Endothelial cell of umbilical vein (primary cell): ENCODE measurements at regions not wholly inside any gene's neighbourhood (a gene's known extent, or its start where the extent isn't known, plus 50 kb on each side); places are given as distances from the start of the nearest gene placed in this dataset.

Source experiments
- BruUV-seq: library from RNA; stranded (reverse); fragments of 400-500 nt; replicated peaks from 2 replicates; lab custom pipeline; 2021; lab: Mats Ljungman, UMichigan
- CTCF ChIA-PET: fragments of 300-600, 350-600 bp; sonication (Branson Sonifier 250); formaldehyde crosslinking; loops from one replicate; lab custom pipeline; 2021; ENCODE audit warnings: antibody characterized with exemption, inconsistent platforms; lab: Charles Lee
- POLR2A ChIA-PET: fragments of 300-600, 350-600 bp; sonication (Branson Sonifier 250); formaldehyde crosslinking; loops from one replicate; lab custom pipeline; 2021; ENCODE audit warnings: antibody characterized with exemption, inconsistent platforms; lab: Charles Lee
- DNase-seq: peaks from one replicate; pipeline ENCODE4 v3.0.0-alpha.2; 2011; ENCODE audit warnings: low read depth, low spot score
- FAIRE-seq: peaks from 2 replicates; lab custom pipeline; 2011; peaks lifted over from hg19 to GRCh38; lab: Jason Lieb, UNC
- H2AFZ ChIP-seq: 2 replicates; pipeline ENCODE4 v1.6.0; 2012; ENCODE audit warnings: low read depth, low read length, control low read depth, inconsistent platforms
- H3K27ac ChIP-seq: 2 replicates; pipeline ENCODE4 v1.5.1; 2011; ENCODE audit warnings: low read depth, mild to moderate bottlenecking, control low read depth, low read length, moderate library complexity; ENCODE audit not compliant: insufficient read depth
- H3K27me3 ChIP-seq, 2 experiments: 2 replicates each; pipeline versions ENCODE4 v1.6.0 to v1.6.1; 2011; ENCODE audit warnings: low read length in 2 of 2, mixed read lengths in 1 of 2; ENCODE audit not compliant: control insufficient read depth in 2 of 2, insufficient read depth in 2 of 2
- H3K36me3 ChIP-seq, 2 experiments: 2 replicates in 1 of 2; 3 replicates in 1 of 2; pipeline ENCODE4 v1.5.1; 2011; ENCODE audit warnings: low read length in 2 of 2, mild to moderate bottlenecking in 1 of 2, moderate library complexity in 1 of 2; ENCODE audit not compliant: control insufficient read depth in 2 of 2, insufficient read depth in 2 of 2; ENCODE audit errors: extremely low read depth in 1 of 2
- H3K4me1 ChIP-seq: 3 replicates; pipeline ENCODE4 v1.5.1; 2011; ENCODE audit warnings: mild to moderate bottlenecking, low read length; ENCODE audit not compliant: control insufficient read depth, insufficient read depth; ENCODE audit errors: extremely low read depth
- H3K4me2 ChIP-seq: 2 replicates; pipeline ENCODE4 v1.6.1; 2011; ENCODE audit warnings: low read length, control low read depth, mixed read lengths; ENCODE audit not compliant: insufficient read depth
- H3K4me3 ChIP-seq, 3 experiments: fragments of 200-600 bp in 1 of 3; sonication (generic), shearing (Covaris generic) in 1 of 3; replicated peaks in 1 of 3; 2 replicates each; pipeline ENCODE4 v1.5.1; 2011 to 2016; ENCODE audit warnings: control low read depth in 3 of 3, low read length in 3 of 3, mild to moderate bottlenecking in 2 of 3, inconsistent platforms in 1 of 3, low read depth in 1 of 3, moderate library complexity in 1 of 3; ENCODE audit not compliant: insufficient read depth in 1 of 3
- H3K79me2 ChIP-seq: 2 replicates; pipeline ENCODE4 v1.6.0; 2012; ENCODE audit warnings: low read length, inconsistent platforms; ENCODE audit not compliant: control insufficient read depth, insufficient read depth
- H3K9ac ChIP-seq: replicated peaks from 2 replicates; pipeline ENCODE3; 2011; ENCODE audit warnings: low read length, control low read depth; ENCODE audit not compliant: insufficient read depth; ENCODE audit errors: extremely low read depth
- H3K9me1 ChIP-seq: replicated peaks from 3 replicates; pipeline ENCODE4 v1.6.0; 2011; ENCODE audit warnings: mild to moderate bottlenecking, low read length; ENCODE audit not compliant: control insufficient read depth, insufficient read depth; ENCODE audit errors: extremely low read depth
- H3K9me3 ChIP-seq: replicated peaks from 2 replicates; pipeline ENCODE4 v1.5.1; 2012; ENCODE audit warnings: low read length, inconsistent platforms; ENCODE audit not compliant: control insufficient read depth, insufficient read depth
- H4K20me1 ChIP-seq: replicated peaks from 2 replicates; pipeline ENCODE3; 2011; ENCODE audit warnings: mild to moderate bottlenecking, low read length; ENCODE audit not compliant: control insufficient read depth, insufficient read depth; ENCODE audit errors: extremely low read depth
- CTCF ChIP-seq, 2 donors: IDR thresholded peaks; 1 replicate in 1 of 2; 2 replicates in 1 of 2; pipeline ENCODE4 v1.5.1; 2011; ENCODE audit warnings: low read length in 2 of 2, mild to moderate bottlenecking in 2 of 2, moderate library complexity in 2 of 2, control low read depth in 1 of 2, inconsistent platforms in 1 of 2, low read depth in 1 of 2; ENCODE audit not compliant: insufficient read depth in 1 of 2; ENCODE audit errors: extremely low read depth in 1 of 2
- EZH2 ChIP-seq: IDR thresholded peaks from 2 replicates; pipeline ENCODE4 v1.6.1; 2012; ENCODE audit warnings: borderline replicate concordance, low read depth, mild to moderate bottlenecking, moderate library complexity, low read length, inconsistent platforms; ENCODE audit not compliant: severe bottlenecking
- FOS ChIP-seq: IDR thresholded peaks from 2 replicates; pipeline ENCODE4 v1.6.1; 2011; ENCODE audit warnings: mild to moderate bottlenecking, low read length, moderate library complexity, borderline replicate concordance; ENCODE audit not compliant: insufficient read depth
- GATA2 ChIP-seq: IDR thresholded peaks from 2 replicates; pipeline ENCODE4 v1.7.0; 2011; ENCODE audit warnings: low read depth, mild to moderate bottlenecking, moderate library complexity, mixed read lengths, low read length; ENCODE audit not compliant: insufficient read length, insufficient read depth
- JUN ChIP-seq: IDR thresholded peaks from 2 replicates; pipeline ENCODE4 v1.6.1; 2011; ENCODE audit warnings: borderline replicate concordance, low read depth; ENCODE audit not compliant: insufficient read length, insufficient read depth
- MYC ChIP-seq: IDR thresholded peaks from one replicate; pipeline ENCODE4 v1.6.1; 2011; ENCODE audit warnings: mild to moderate bottlenecking, low read depth, low read length
- POLR2AphosphoS5 ChIP-seq: IDR thresholded peaks from 2 replicates; pipeline ENCODE4 v1.6.1; 2012; ENCODE audit warnings: low read depth, mild to moderate bottlenecking, control low read depth, low read length, moderate library complexity; ENCODE audit not compliant: insufficient read depth
- dilution Hi-C: fragments of 300-500 bp; cut with MboI; formaldehyde crosslinking; loops from one replicate; pipeline ENCODE4 v1.15.0; 2019; ENCODE audit warnings: low sequenced_read_pairs; ENCODE audit not compliant: extremely low pct_ligation_motif_present
- intact Hi-C: fragments of 100-400 bp; cut with micrococcal nuclease; formaldehyde crosslinking; loops from one replicate; pipeline ENCODE4 v1.10.0; 2022
- TF ChIP-seq, protein P1 (sequence below): IDR thresholded peaks from 2 replicates; pipeline ENCODE4 v1.6.1; 2011; ENCODE audit not compliant: insufficient read depth, insufficient read length

DNA sequence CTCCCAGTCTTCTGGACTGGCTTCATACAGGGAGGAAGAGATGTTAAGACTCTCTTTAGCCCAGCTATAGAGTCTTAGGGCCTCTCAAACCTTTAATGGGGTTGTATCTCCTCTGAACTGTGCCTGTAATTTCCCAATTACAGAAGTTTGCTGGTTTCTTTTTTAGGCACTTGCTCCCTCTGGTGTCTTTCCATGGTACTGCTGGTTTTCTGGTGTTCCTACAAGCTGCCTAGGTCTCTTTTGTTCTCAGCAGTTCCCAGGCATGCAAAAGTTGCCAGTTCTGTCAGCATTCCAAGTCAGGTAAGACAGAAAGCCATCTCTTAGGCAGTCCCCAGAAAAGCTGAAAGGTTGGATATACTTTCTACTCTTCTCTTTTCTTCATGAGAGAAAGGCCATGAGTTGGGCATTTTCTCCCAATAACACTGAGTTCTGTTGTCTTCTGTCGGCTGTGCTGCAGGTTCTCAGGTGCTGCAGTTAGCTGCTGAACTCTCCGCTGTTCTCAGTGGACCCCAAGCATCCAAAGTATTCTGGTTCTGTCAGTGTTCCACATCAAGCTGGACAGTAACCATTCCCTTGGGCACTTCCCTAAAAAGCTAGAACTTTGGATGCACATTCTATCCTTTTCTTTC lies 54.4 kb upstream of the EHHADH start:
- Histone ChIP-seq H4K20me1 (no peaks in the 10 kb centered on the region), H3K9ac (no peak overlapping the region), H3K79me2 (no peaks in the 10 kb centered on the region), H2AFZ (no peak overlapping the region), H3K9me3 (no peaks in the 10 kb centered on the region), H3K36me3 (no peaks in the 10 kb centered on the region), H3K9me1 (no peaks in the 10 kb centered on the region), H3K4me2 (no peak overlapping the region), H3K4me1 (no peaks in the 10 kb centered on the region), H3K4me3 (no peak overlapping the region), H3K27me3 (no peaks in the 10 kb centered on the region), H3K27ac (no peak overlapping the region)
- ChIA-PET POLR2A (no interaction called here), CTCF (interaction anchor here (1.0 to 2.7 kb wide), 21 partner anchors 8 to 747 kb away, joined by 3 to 14 read pairs (median 4); partner anchors contain the start of gene EPHB3)
- peak; percentile 68 for DNase-seq
- dilution Hi-C loops = no loop called here
- peak; percentile 78 for FAIRE-seq
- BruUV-seq = no TSS peak
- intact Hi-C loops = loop anchor here (1.0 kb wide), 3 partner anchors 132 to 747 kb away; partner anchors contain the start of gene EPHB3
- TF ChIP-seq, protein P1, sequence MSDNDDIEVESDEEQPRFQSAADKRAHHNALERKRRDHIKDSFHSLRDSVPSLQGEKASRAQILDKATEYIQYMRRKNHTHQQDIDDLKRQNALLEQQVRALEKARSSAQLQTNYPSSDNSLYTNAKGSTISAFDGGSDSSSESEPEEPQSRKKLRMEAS = no peak
- TF ChIP-seq CTCF (IDR thresholded peaks at IDR 0.05; ENCODE audit: extremely low read depth in 1 of 2, insufficient read depth in 1 of 2, low read depth in 1 of 2, low read length in 2 of 2) (peak; percentile 64 to 77), POLR2AphosphoS5 (no peak), GATA2 (no peak), EZH2 (no peak), MYC (no peak), JUN (no peak), FOS (no peak)
